BJ (cell line): ENCODE measurements at regions not wholly inside any gene's neighbourhood (a gene's known extent, or its start where the extent isn't known, plus 50 kb on each side); places are given as distances from the start of the nearest gene placed in this dataset.
"Not testable (repeated sequence)": the region's sequence is repeated elsewhere in the genome, so short reads cannot be mapped to it uniquely, and the experiment has no call there.

ENCODE experiments used
- CTCF ChIA-PET: fragments of 350-600 bp; formaldehyde crosslinking; extraction: SDS; loops from one replicate; lab custom pipeline; 2021; ENCODE audit warnings: antibody characterized with exemption, inconsistent platforms; lab: Yijun Ruan, JAX
- POLR2A ChIA-PET: fragments of 300-600 bp; sonication (Branson Sonifier 250); formaldehyde crosslinking; extraction: SDS; loops from one replicate; lab custom pipeline; 2021; ENCODE audit warnings: antibody characterized with exemption; lab: Charles Lee
- DNase-seq: peaks from one replicate; pipeline ENCODE4 v3.0.0-alpha.2; 2011; ENCODE audit warnings: low read depth
- H3K27me3 ChIP-seq: 2 replicates; pipeline ENCODE4 v1.6.0; 2011; ENCODE audit warnings: low read length; ENCODE audit not compliant: control insufficient read depth, insufficient read depth
- H3K36me3 ChIP-seq: 2 replicates; pipeline ENCODE4 v1.5.1; 2011; ENCODE audit warnings: low read length; ENCODE audit not compliant: control insufficient read depth, insufficient read depth
- H3K4me3 ChIP-seq: 2 replicates; pipeline ENCODE4 v1.5.1; 2011; ENCODE audit warnings: low read depth, mild to moderate bottlenecking, control low read depth, low read length
- CTCF ChIP-seq: IDR thresholded peaks from 2 replicates; pipeline ENCODE4 v1.5.1; 2011; ENCODE audit warnings: low read depth, mild to moderate bottlenecking, control low read depth, inconsistent platforms, low read length, moderate library complexity; ENCODE audit not compliant: insufficient read depth

- POLR2A ChIA-PET = no interaction called here
- no peak for DNase-seq
- CTCF ChIA-PET = interaction anchor here (0.7 kb wide), 1 partner anchor 10 kb away, joined by 3 read pairs; no protein-coding TSS in a partner anchor
- H3K36me3 ChIP-seq = no peaks in the 10 kb centered on the region
- H3K4me3 ChIP-seq = no peak overlapping the region
- no peak for TF ChIP-seq CTCF
- H3K27me3 ChIP-seq = no peaks in the 10 kb centered on the region
Observed at GRCh38 chrX:13452283-13452682, 117.1 kb upstream of the EGFL6 start.

GRCh38 chrX:13449441-13449840 is 120.0 kb upstream of the EGFL6 start:
- CTCF ChIA-PET = no interaction called here
- no peak for TF ChIP-seq CTCF
- Histone ChIP-seq H3K36me3 (no peaks in the 10 kb centered on the region), H3K4me3 (no peak overlapping the region), H3K27me3 (no peaks in the 10 kb centered on the region)
- DNase-seq = no peak
- POLR2A ChIA-PET = no interaction called here

- CTCF ChIA-PET = interaction anchor here (0.5 to 0.7 kb wide), 3 partner anchors 9 to 274 kb away, joined by 3 read pairs; no protein-coding TSS in a partner anchor
- POLR2A ChIA-PET = no interaction called here
- no peak for DNase-seq
Observed at GRCh38 chrX:13448941-13449340, 120.5 kb upstream of the EGFL6 start.

GRCh38 chrX:13441608-13442007 is 121.8 kb upstream of the ATXN3L start:
- H3K27me3 ChIP-seq, POLR2A ChIA-PET, CTCF ChIA-PET, DNase-seq, H3K4me3 ChIP-seq, H3K36me3 ChIP-seq: not testable (repeated sequence)

More at GRCh38 chrX:13448941-13449340, 120.5 kb upstream of the EGFL6 start:
- no peaks in the 10 kb centered on the region for H3K36me3 ChIP-seq
- no peak for TF ChIP-seq CTCF
- H3K4me3 ChIP-seq = no peak overlapping the region
- no peaks in the 10 kb centered on the region for H3K27me3 ChIP-seq

- Histone ChIP-seq H3K27me3 (no peaks in the 10 kb centered on the region), H3K4me3 (no peak overlapping the region), H3K36me3 (no peaks in the 10 kb centered on the region)
- no peak for TF ChIP-seq CTCF
- no peak for DNase-seq
- ChIA-PET POLR2A (no interaction called here), CTCF (no interaction called here)
Observed at GRCh38 chrX:13440176-13440575, 120.3 kb upstream of the ATXN3L start.

GRCh38 chrX:13433298-13433605 is 113.4 kb upstream of the ATXN3L start:
- Histone ChIP-seq H3K27me3 (no peaks in the 10 kb centered on the region), H3K36me3 (no peaks in the 10 kb centered on the region), H3K4me3 (no peak overlapping the region)
- no peak for DNase-seq
- no peak for TF ChIP-seq CTCF
- ChIA-PET CTCF (no interaction called here), POLR2A (interaction anchor here (0.6 kb wide), 1 partner anchor 35 kb away, joined by 3 read pairs; no protein-coding TSS in a partner anchor)
